ENCODE measurements at regions not wholly inside any gene's neighbourhood (a gene's known extent, or its start where the extent isn't known, plus 50 kb on each side); places are given as distances from the start of the nearest gene placed in this dataset.

DNA sequence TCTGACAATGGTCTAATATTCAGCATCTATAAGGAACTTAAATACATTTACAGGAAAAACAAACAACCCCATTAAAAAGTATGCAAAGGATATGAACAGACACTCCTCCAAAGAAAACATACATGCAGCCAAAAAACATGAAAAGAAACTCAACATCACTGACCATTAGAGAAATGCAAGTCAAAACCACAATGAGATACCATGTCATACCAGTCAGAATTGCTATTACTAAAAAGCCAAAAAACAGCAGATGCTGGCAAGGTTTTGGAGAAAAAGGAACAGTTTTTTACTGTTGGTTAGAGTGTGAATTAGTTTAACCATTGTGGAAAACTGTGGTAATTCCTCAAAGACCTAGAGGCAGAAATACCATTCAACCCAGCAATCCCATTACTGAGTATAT, 339.0 kb upstream of the ADGRB3 start:
- Histone ChIP-seq H3K36me3 (no peaks in the 10 kb centered on the region), H3K4me3 (ENCODE audit: low read depth, low read length) (no peak overlapping the region), H3K27ac (no peak overlapping the region), H3K9me3 (ENCODE audit: severe bottlenecking) (no peaks in the 10 kb centered on the region), H3K27me3 (ENCODE audit: insufficient read depth, low read depth, severe bottlenecking) (no peaks in the 10 kb centered on the region)
- no peak for DNase-seq
- TF ChIP-seq, protein P1, sequence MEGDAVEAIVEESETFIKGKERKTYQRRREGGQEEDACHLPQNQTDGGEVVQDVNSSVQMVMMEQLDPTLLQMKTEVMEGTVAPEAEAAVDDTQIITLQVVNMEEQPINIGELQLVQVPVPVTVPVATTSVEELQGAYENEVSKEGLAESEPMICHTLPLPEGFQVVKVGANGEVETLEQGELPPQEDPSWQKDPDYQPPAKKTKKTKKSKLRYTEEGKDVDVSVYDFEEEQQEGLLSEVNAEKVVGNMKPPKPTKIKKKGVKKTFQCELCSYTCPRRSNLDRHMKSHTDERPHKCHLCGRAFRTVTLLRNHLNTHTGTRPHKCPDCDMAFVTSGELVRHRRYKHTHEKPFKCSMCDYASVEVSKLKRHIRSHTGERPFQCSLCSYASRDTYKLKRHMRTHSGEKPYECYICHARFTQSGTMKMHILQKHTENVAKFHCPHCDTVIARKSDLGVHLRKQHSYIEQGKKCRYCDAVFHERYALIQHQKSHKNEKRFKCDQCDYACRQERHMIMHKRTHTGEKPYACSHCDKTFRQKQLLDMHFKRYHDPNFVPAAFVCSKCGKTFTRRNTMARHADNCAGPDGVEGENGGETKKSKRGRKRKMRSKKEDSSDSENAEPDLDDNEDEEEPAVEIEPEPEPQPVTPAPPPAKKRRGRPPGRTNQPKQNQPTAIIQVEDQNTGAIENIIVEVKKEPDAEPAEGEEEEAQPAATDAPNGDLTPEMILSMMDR (IDR thresholded peaks at IDR 0.05; ENCODE audit: low read depth, low read length), result no peak

GRCh38 chr6:68282646-68283045, 352.4 kb upstream of the ADGRB3 start:
- DNase-seq, result no peak
- Histone ChIP-seq H3K27me3 (ENCODE audit: insufficient read depth, low read depth, severe bottlenecking) (no peaks in the 10 kb centered on the region), H3K36me3 (no peaks in the 10 kb centered on the region), H3K4me3 (ENCODE audit: low read depth, low read length) (no peak overlapping the region), H3K9me3 (ENCODE audit: severe bottlenecking) (no peaks in the 10 kb centered on the region), H3K27ac (no peak overlapping the region)
- TF ChIP-seq, protein P1 (IDR thresholded peaks at IDR 0.05; ENCODE audit: low read depth, low read length), result no peak

DNA sequence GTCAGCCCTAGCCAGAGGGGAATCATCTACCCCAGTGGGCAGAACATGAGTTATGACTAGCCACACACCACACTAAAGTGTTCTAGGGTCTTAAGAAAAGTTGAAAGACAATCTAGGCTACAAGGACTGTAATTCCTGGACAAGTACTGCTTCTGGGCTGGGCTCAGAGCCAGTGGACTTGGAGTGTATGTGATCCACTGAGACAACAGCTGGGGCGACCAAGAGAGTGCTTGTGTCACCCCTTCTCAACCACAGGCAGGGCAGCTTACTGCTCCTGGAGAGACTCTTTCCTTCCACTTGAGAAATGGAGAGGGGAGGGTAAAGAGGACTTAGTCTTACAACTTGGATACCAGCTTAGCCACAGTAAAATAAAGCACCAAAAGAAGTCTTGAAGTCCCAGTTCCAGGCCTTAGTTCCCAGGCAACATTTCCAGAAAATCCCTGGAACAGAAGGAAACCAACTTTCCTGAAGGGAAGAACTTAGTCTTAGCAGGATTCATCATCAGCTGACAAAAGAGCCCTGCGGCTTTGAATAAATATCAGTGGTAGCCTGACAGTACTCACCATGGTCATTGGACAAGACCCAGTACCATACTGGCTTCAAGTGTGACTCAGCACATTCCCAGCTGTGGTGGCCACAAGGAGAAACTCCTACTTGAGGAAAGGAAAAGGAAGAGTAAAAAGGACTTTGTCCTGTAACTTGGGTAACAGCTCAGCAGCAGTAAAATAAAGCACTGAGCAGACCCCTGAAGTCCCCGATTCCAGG, 355.1 kb upstream of the ADGRB3 start:
- no peaks in the 10 kb centered on the region for H3K27me3 ChIP-seq (ENCODE audit: insufficient read depth, low read depth, severe bottlenecking)
- H3K9me3 ChIP-seq (ENCODE audit: severe bottlenecking), result no peaks in the 10 kb centered on the region
- DNase-seq, result no peak
- TF ChIP-seq, protein P1 (IDR thresholded peaks at IDR 0.05; ENCODE audit: low read depth, low read length), result no peak
- H3K4me3 ChIP-seq (ENCODE audit: low read depth, low read length), result no peak overlapping the region
- no peak overlapping the region for H3K27ac ChIP-seq
- H3K36me3 ChIP-seq, result no peaks in the 10 kb centered on the region

GRCh38 chr6:68273297-68273696, 361.8 kb upstream of the ADGRB3 start:
- no peaks in the 10 kb centered on the region for H3K36me3 ChIP-seq
- DNase-seq, result no peak
- TF ChIP-seq, protein P1 (IDR thresholded peaks at IDR 0.05; ENCODE audit: low read depth, low read length), result no peak
- H3K9me3 ChIP-seq (ENCODE audit: severe bottlenecking), result no peaks in the 10 kb centered on the region
- no peak overlapping the region for H3K27ac ChIP-seq
- no peak overlapping the region for H3K4me3 ChIP-seq (ENCODE audit: low read depth, low read length)
- H3K27me3 ChIP-seq (ENCODE audit: insufficient read depth, low read depth, severe bottlenecking), result no peaks in the 10 kb centered on the region

GRCh38 chr6:68256391-68256790, 378.7 kb upstream of the ADGRB3 start:
- TF ChIP-seq, protein P1 (IDR thresholded peaks at IDR 0.05; ENCODE audit: low read depth, low read length), result no peak
- no peak for DNase-seq
- Histone ChIP-seq H3K9me3 (ENCODE audit: severe bottlenecking) (no peaks in the 10 kb centered on the region), H3K36me3 (no peaks in the 10 kb centered on the region), H3K27me3 (ENCODE audit: insufficient read depth, low read depth, severe bottlenecking) (no peaks in the 10 kb centered on the region), H3K27ac (no peak overlapping the region), H3K4me3 (ENCODE audit: low read depth, low read length) (no peak overlapping the region)

DNA sequence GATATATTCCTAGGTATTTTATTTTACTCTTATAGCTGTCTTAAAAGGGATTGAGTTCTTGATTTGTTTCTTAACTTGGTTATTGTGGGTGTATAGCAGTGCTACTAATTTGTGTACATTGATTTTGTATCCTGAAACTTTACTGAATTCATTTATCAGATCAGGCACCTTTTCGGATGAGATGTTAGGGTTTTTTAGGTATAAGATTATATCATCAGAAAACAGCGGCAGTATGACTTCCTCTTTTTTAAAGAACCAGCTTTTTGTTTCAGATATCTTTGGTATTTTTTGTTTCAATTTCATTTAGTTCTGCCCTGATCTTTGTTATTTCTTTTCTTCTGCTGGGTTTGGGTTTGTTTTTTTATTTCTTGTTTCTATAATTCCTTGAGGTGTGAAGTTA, 382.4 kb upstream of the ADGRB3 start:
- Histone ChIP-seq H3K36me3 (no peaks in the 10 kb centered on the region), H3K27me3 (ENCODE audit: insufficient read depth, low read depth, severe bottlenecking) (no peaks in the 10 kb centered on the region), H3K4me3 (ENCODE audit: low read depth, low read length) (no peak overlapping the region), H3K9me3 (ENCODE audit: severe bottlenecking) (no peaks in the 10 kb centered on the region), H3K27ac (no peak overlapping the region)
- TF ChIP-seq, protein P1 (IDR thresholded peaks at IDR 0.05; ENCODE audit: low read depth, low read length), result no peak
- no peak for DNase-seq
